HepG2 (cell line): ENCODE measurements at regions not wholly inside any gene's neighbourhood (a gene's known extent, or its start where the extent isn't known, plus 50 kb on each side); places are given as distances from the start of the nearest gene placed in this dataset.

Experiments
- ATF7-NPFF ChIP-seq: sonication (generic); formaldehyde crosslinking; IDR thresholded peaks from 2 replicates; pipeline ENCODE4 v1.8.1; 2023; ENCODE audit warnings: mild to moderate bottlenecking, low read depth, missing genetic modification reagents, moderate library complexity
- ETV5 ChIP-seq: IDR thresholded peaks from 2 replicates; pipeline ENCODE4 v1.6.1; 2018; ENCODE audit warnings: missing biosample characterization, missing genetic modification reagents, inconsistent platforms, borderline replicate concordance
- KMT2B ChIP-seq: IDR thresholded peaks from 2 replicates; pipeline ENCODE4 v1.6.1; 2016; ENCODE audit warnings: missing genetic modification reagents, missing compliant biosample characterization
- MTA3 ChIP-seq: sonication (generic); formaldehyde crosslinking; IDR thresholded peaks from 2 replicates; pipeline ENCODE4 v1.4.0; 2020; ENCODE audit warnings: missing genetic modification reagents
- TAF1 ChIP-seq: sonication (generic); formaldehyde crosslinking; IDR thresholded peaks from 2 replicates; pipeline ENCODE4 v1.4.0; 2020; ENCODE audit warnings: missing genetic modification reagents
- ZBTB3 ChIP-seq: sonication (generic); formaldehyde crosslinking; IDR thresholded peaks from 2 replicates; pipeline ENCODE4 v1.4.0; 2020; ENCODE audit warnings: low read depth, mild to moderate bottlenecking, moderate library complexity, missing genetic modification reagents, borderline replicate concordance
- ZBTB40 ChIP-seq, 2 experiments: fragments of 450-650 bp in 1 of 2; sonication (generic) in 1 of 2; formaldehyde crosslinking in 1 of 2; IDR thresholded peaks; 2 replicates each; pipeline versions ENCODE4 v1.6.1 to v1.8.0; 2016 to 2022; ENCODE audit warnings: antibody characterized with exemption in 1 of 2, mild to moderate bottlenecking in 1 of 2, missing genetic modification reagents in 1 of 2
- ZFP1 ChIP-seq: IDR thresholded peaks from 2 replicates; pipeline ENCODE4 v1.6.1; 2016
- ZNF740 ChIP-seq: sonication (generic); formaldehyde crosslinking; IDR thresholded peaks from 2 replicates; pipeline ENCODE4 v1.4.0; 2020; ENCODE audit warnings: missing genetic modification reagents

- TF ChIP-seq ZBTB40 (IDR thresholded peaks at IDR 0.05) (no peak), ZBTB40 (CRISPR knock-in tag; IDR thresholded peaks at IDR 0.05) (no peak), ZFP1 (CRISPR knock-in tag) (no peak), KMT2B (CRISPR knock-in tag) (no peak), MTA3 (CRISPR knock-in tag) (no peak), ETV5 (CRISPR knock-in tag) (no peak), ZBTB3 (CRISPR knock-in tag) (no peak), ATF7-NPFF (CRISPR knock-in tag) (no peak), ZNF740 (CRISPR knock-in tag) (no peak), TAF1 (CRISPR knock-in tag) (no peak)
Observed at GRCh38 chr5:54720341-54720740, 202.8 kb downstream of the SNX18 start (continued).
